ENCODE measurements at regions not wholly inside any gene's neighbourhood (a gene's known extent, or its start where the extent isn't known, plus 50 kb on each side); places are given as distances from the start of the nearest gene placed in this dataset.
"Not testable (repeated sequence)": the region's sequence is repeated elsewhere in the genome, so short reads cannot be mapped to it uniquely, and the experiment has no call there.

DNA sequence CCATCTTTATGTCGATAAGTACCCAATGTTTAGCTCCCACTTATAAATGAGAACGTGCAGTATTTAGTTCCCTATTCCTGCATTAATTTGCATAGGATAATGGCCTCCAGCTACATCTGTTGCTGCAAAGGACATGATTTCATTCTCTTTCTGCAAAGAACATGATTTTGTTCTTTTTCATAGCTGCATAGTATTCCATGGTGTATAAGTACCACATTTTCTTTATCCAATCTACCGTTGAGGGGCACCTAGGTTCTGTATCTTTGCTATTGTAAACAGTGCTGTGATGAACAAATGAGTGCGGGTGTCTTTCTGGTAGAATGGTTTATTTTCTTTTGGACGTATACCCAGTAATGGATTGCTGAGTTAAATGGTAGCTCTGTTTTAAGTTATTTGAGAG is 63.0 kb downstream of the HLX start:
- H3K4me3 ChIP-seq (ENCODE audit: low read length in 2 of 2), result no peak overlapping the region
- DNase-seq (ENCODE audit: low read depth in 6 of 9, low spot score in 9 of 9), result no peak
- no peak overlapping the region for H3K27ac ChIP-seq (ENCODE audit: low read depth in 1 of 2, low read length in 1 of 2)
- no peaks in the 10 kb centered on the region for H3K9me3 ChIP-seq (ENCODE audit: control insufficient read depth in 2 of 2, insufficient read depth in 1 of 2, low read length in 1 of 2)
- whole genome bisulfite sequencing, result 96% methylated on average over 5 of the region's 5 CpGs
- H3K27me3 ChIP-seq (ENCODE audit: control insufficient read depth in 2 of 2, insufficient read depth in 1 of 2, low read length in 1 of 2), result no peaks in the 10 kb centered on the region
- H3K4me1 ChIP-seq (ENCODE audit: control insufficient read depth in 2 of 2, insufficient read depth in 2 of 2, low read length in 2 of 2), result no peaks in the 10 kb centered on the region
- no peaks in the 10 kb centered on the region for H3K36me3 ChIP-seq (ENCODE audit: control insufficient read depth in 2 of 2, insufficient read depth in 2 of 2, low read length in 1 of 2)

DNA sequence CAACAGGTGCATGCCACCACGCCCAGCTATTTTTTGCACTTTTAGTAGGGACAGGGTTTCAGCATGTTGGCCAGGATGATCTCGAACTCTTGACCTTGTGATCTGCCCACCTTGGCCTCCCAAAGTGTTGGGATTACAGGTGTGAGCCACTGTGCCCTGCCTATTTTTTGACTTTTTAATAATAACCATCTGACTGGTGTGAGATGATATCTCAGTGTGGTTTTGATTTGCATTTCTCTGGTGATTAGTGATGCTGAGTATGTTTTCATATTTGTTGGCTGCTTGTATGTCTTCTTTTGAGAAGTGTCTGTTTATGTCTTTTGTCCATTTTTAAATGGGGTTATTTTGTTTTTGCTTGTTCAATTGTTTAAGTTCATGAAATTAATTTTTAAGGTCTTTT is 63.7 kb downstream of the HLX start:
- WGBS, result 92% methylated on average over 2 of the region's 2 CpGs
- not testable (repeated sequence) for H3K9me3 ChIP-seq (ENCODE audit: control insufficient read depth in 2 of 2, insufficient read depth in 1 of 2, low read length in 1 of 2); H3K27ac ChIP-seq (ENCODE audit: low read depth in 1 of 2, low read length in 1 of 2); H3K36me3 ChIP-seq (ENCODE audit: control insufficient read depth in 2 of 2, insufficient read depth in 2 of 2, low read length in 1 of 2); H3K4me1 ChIP-seq (ENCODE audit: control insufficient read depth in 2 of 2, insufficient read depth in 2 of 2, low read length in 2 of 2); DNase-seq (ENCODE audit: low read depth in 6 of 9, low spot score in 9 of 9); H3K4me3 ChIP-seq (ENCODE audit: low read length in 2 of 2); H3K27me3 ChIP-seq (ENCODE audit: control insufficient read depth in 2 of 2, insufficient read depth in 1 of 2, low read length in 1 of 2)

DNA sequence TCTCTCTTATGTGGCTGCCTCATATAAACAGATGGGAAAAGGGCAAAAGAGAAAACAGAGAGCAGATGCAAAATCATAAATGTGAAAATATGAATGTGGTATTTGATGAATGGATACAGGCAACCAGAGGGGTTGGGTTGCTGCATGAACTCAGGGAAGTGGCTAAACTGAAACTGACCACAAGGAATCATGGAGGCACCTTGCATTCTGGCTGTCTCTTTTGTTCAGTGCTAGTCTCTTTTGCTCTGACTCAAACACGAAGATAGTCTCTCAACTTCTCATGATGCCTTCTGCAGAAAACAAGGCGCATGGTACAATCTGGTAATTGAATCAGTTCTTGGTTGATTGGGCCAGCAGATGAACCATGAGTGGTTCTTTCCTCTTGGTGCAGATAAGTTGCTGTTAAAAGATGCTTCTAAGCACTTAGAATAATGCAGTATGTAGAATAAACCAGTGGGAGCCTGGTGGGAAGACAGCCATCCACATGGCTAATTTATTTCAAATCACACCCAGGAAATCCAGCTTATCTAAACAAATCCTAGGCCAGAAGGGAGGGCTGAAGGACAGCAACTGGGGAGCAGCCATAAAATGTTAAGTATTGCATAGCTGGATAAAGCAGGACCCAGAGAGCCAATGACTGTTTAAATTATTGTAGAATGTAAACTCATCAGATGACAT is 64.2 kb downstream of the HLX start:
- Histone ChIP-seq H3K27ac (ENCODE audit: low read depth in 1 of 2, low read length in 1 of 2) (no peak overlapping the region), H3K27me3 (ENCODE audit: control insufficient read depth in 2 of 2, insufficient read depth in 1 of 2, low read length in 1 of 2) (no peaks in the 10 kb centered on the region), H3K36me3 (ENCODE audit: control insufficient read depth in 2 of 2, insufficient read depth in 2 of 2, low read length in 1 of 2) (no peaks in the 10 kb centered on the region), H3K4me1 (ENCODE audit: control insufficient read depth in 2 of 2, insufficient read depth in 2 of 2, low read length in 2 of 2) (no peaks in the 10 kb centered on the region), H3K9me3 (ENCODE audit: control insufficient read depth in 2 of 2, insufficient read depth in 1 of 2, low read length in 1 of 2) (no peaks in the 10 kb centered on the region), H3K4me3 (ENCODE audit: low read length in 2 of 2) (no peak overlapping the region)
- 66% methylated on average over 2 of the region's 2 CpGs for WGBS
- DNase-seq (ENCODE audit: low read depth in 6 of 9, low spot score in 9 of 9), result no peak

DNA sequence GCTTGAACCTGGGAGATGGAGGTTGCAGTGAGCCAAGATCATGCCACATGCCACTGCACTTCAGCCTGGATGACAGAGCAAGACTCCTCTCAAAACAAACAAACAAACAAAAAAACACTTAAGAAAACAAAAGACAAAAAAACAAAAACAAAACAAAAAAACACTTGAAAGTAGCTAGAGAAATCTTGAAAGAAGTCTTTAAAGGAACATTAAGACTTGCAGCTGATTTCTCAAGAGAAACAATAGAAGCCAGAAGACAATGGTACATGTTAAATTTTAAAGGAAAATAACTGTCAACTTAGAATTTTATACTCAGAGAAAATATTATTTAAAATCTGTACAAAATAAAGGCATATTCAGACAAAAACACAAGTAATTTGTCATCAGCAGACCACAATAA is 71.3 kb downstream of the HLX start:
- Histone ChIP-seq H3K27me3 (ENCODE audit: control insufficient read depth in 2 of 2, insufficient read depth in 1 of 2, low read length in 1 of 2) (no peaks in the 10 kb centered on the region), H3K4me3 (ENCODE audit: low read length in 2 of 2) (no peak overlapping the region), H3K36me3 (ENCODE audit: control insufficient read depth in 2 of 2, insufficient read depth in 2 of 2, low read length in 1 of 2) (no peaks in the 10 kb centered on the region), H3K4me1 (ENCODE audit: control insufficient read depth in 2 of 2, insufficient read depth in 2 of 2, low read length in 2 of 2) (no peaks in the 10 kb centered on the region), H3K27ac (ENCODE audit: low read depth in 1 of 2, low read length in 1 of 2) (no peak overlapping the region), H3K9me3 (ENCODE audit: control insufficient read depth in 2 of 2, insufficient read depth in 1 of 2, low read length in 1 of 2) (peaks cover 0 to 5% of the 10 kb centered on the region in 2 donors)
- DNase-seq (ENCODE audit: low read depth in 6 of 9, low spot score in 9 of 9), result no peak

DNA sequence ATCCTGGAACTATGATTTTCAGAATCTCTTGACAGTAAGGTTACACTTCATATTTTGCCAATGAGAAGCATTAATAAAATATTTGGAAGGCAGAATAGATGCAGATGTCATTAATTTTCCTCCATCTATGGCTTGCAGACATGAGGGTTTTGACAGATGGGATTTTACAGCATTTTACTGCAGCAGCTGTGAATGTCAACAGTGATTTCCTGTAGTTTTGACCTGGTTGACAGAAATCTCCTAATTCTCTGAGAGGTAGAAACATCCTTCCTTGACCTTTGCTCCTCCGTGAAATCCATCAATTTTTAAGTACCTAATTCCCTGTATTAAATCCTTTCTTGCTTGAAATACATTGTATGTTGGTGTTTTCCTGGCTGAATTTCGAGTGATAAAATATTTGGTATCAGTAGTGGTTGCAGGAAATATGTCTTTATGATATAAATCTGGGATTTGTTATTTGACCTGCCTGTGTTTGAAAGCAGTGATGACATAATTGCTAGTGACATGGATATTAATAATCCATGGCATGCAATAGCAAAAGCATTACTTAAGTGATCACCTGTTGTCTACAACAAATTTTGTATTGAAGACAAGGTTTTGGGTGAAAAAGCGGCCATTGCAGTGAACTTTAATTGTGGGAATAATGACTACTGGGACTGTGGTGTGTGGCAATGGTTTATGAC is 73.9 kb downstream of the HLX start:
- 40% methylated on average over 3 of the region's 3 CpGs for WGBS
- DNase-seq (ENCODE audit: low read depth in 6 of 9, low spot score in 9 of 9), result no peak
- no peak overlapping the region for H3K4me3 ChIP-seq (ENCODE audit: low read length in 2 of 2)

DNA sequence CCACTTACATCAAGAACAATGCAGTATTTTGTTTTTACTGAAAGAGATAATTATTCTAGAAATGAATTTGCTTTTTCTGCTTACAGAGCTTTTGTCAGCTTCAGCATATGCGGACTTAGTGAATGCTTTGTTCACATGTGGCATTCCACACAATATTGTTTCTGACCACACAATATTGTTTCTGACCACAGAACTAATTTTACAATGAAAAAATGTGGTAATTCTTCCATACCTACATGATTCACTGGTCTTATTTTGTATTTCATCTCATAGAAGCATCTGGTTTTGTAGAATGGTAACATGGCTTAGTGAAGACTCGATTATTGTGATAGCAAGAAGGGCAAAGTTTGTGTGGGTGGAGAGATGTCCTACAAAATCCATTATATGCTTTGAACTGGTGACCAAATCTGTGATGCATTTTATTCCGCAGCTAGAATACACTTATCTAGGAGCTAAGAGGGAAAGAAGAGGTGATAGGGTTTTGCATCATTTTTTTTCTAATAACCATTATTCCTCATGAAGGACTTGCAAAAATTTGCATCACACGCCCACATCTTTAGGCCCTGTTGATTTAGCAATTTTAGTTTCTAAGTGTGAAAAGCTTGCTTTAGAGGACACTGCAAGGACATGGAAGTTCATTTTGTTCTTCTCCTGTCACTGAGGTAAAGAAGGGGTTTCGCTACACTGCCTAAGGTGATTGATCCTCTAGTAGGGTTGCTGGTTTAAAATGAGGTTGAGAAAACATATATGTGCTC is 75.3 kb downstream of the HLX start:
- 89% methylated on average over 5 of the region's 5 CpGs for WGBS
- H3K36me3 ChIP-seq (ENCODE audit: control insufficient read depth in 2 of 2, insufficient read depth in 2 of 2, low read length in 1 of 2), result no peaks in the 10 kb centered on the region
- H3K4me1 ChIP-seq (ENCODE audit: control insufficient read depth in 2 of 2, insufficient read depth in 2 of 2, low read length in 2 of 2), result no peaks in the 10 kb centered on the region
- no peak for DNase-seq (ENCODE audit: low read depth in 6 of 9, low spot score in 9 of 9)
- no peak overlapping the region for H3K4me3 ChIP-seq (ENCODE audit: low read length in 2 of 2)
- no peaks in the 10 kb centered on the region for H3K27me3 ChIP-seq (ENCODE audit: control insufficient read depth in 2 of 2, insufficient read depth in 1 of 2, low read length in 1 of 2)
- H3K27ac ChIP-seq (ENCODE audit: low read depth in 1 of 2, low read length in 1 of 2), result no peak overlapping the region
- peaks cover 0 to 5% of the 10 kb centered on the region in 2 donors for H3K9me3 ChIP-seq (ENCODE audit: control insufficient read depth in 2 of 2, insufficient read depth in 1 of 2, low read length in 1 of 2)

More for the DNA sequence above, 73.9 kb downstream of the HLX start:
- Histone ChIP-seq H3K4me1 (ENCODE audit: control insufficient read depth in 2 of 2, insufficient read depth in 2 of 2, low read length in 2 of 2) (no peaks in the 10 kb centered on the region), H3K27ac (ENCODE audit: low read depth in 1 of 2, low read length in 1 of 2) (no peak overlapping the region), H3K27me3 (ENCODE audit: control insufficient read depth in 2 of 2, insufficient read depth in 1 of 2, low read length in 1 of 2) (no peaks in the 10 kb centered on the region), H3K36me3 (ENCODE audit: control insufficient read depth in 2 of 2, insufficient read depth in 2 of 2, low read length in 1 of 2) (no peaks in the 10 kb centered on the region), H3K9me3 (ENCODE audit: control insufficient read depth in 2 of 2, insufficient read depth in 1 of 2, low read length in 1 of 2) (peaks cover 0 to 5% of the 10 kb centered on the region in 2 donors)

DNA sequence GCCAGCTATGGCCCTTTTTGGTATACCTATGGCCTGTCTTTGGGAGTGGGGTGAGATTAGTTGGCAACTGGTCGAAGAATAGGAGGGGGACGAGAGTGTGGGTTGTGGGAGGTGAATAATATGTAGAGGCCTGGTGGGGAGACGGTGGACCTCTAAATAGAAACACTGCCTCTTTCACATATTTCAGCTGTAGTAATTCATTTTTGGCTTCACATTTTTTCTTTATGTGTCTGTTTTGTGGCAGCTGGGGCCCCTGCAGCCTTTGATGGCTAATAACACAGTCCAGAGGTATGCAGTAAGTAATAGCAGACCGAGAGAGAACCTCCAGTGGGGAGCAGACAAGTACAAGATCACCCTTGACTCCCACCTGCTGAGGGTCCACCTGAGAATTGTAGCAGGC is 75.9 kb downstream of the HLX start:
- Histone ChIP-seq H3K9me3 (ENCODE audit: control insufficient read depth in 2 of 2, insufficient read depth in 1 of 2, low read length in 1 of 2) (peaks cover 0 to 4% of the 10 kb centered on the region in 2 donors), H3K36me3 (ENCODE audit: control insufficient read depth in 2 of 2, insufficient read depth in 2 of 2, low read length in 1 of 2) (no peaks in the 10 kb centered on the region), H3K27ac (ENCODE audit: low read depth in 1 of 2, low read length in 1 of 2) (no peak overlapping the region), H3K4me3 (ENCODE audit: low read length in 2 of 2) (no peak overlapping the region), H3K27me3 (ENCODE audit: control insufficient read depth in 2 of 2, insufficient read depth in 1 of 2, low read length in 1 of 2) (no peaks in the 10 kb centered on the region), H3K4me1 (ENCODE audit: control insufficient read depth in 2 of 2, insufficient read depth in 2 of 2, low read length in 2 of 2) (no peaks in the 10 kb centered on the region)
- WGBS, result 93% methylated on average over 4 of the region's 4 CpGs
- DNase-seq (ENCODE audit: low read depth in 6 of 9, low spot score in 9 of 9), result no peak

DNA sequence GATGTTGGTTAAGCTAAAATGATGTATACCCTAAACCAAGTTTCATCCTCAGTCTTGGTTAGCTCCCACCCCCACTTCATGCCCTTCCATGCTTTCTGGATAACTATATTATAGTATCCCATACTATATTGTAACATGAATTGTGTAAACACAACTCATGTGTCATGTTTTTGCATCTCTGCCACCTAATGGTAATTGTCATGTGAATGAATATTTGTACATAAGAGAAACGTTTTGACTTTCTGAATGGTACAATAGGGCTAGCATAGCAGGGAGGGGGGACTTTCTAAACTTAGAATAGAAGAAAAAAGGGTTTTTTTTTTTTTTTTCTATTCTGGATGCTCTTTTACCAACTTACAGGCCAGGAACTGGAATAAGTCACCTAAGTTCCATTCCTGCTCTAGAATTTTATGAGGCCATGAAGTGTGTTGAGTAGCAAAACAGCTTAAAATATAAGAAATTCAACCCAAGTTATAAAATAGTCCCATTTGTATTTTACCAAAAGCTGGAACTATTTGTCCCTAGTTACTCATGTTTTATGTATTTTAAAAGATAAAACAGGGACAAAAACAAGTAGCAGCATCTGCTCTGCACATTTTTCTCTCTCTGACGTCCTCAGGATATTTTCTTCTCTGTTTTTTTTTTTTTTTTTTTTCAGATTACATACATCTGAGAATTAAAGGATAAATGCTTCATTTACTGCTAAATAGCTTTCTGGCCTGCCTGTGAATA is 77.4 kb downstream of the HLX start:
- 85% methylated on average over 2 of the region's 2 CpGs for WGBS
- Histone ChIP-seq H3K27me3 (ENCODE audit: control insufficient read depth in 2 of 2, insufficient read depth in 1 of 2, low read length in 1 of 2) (no peaks in the 10 kb centered on the region), H3K36me3 (ENCODE audit: control insufficient read depth in 2 of 2, insufficient read depth in 2 of 2, low read length in 1 of 2) (no peaks in the 10 kb centered on the region), H3K27ac (ENCODE audit: low read depth in 1 of 2, low read length in 1 of 2) (no peak overlapping the region), H3K9me3 (ENCODE audit: control insufficient read depth in 2 of 2, insufficient read depth in 1 of 2, low read length in 1 of 2) (no peaks in the 10 kb centered on the region), H3K4me3 (ENCODE audit: low read length in 2 of 2) (no peak overlapping the region), H3K4me1 (ENCODE audit: control insufficient read depth in 2 of 2, insufficient read depth in 2 of 2, low read length in 2 of 2) (no peaks in the 10 kb centered on the region)
- DNase-seq (ENCODE audit: low read depth in 6 of 9, low spot score in 9 of 9), result no peak

DNA sequence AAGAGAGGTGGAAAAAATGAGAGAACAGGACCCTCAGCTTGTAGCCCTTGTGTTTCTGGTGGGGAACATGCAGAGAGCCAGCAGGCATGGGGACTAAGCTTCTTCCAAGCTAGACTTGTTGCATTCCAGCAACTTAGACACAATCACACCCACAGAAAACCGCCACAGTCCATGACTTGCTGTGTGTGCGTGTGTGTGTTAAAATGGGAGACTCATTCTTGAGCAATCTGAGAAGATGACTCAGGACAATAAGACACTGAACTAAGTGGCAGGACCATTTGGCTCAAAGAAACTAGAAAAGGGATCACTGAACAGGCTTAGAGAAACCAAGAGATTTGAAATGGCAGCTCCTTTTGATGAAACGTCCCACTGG is 78.0 kb downstream of the HLX start:
- Histone ChIP-seq H3K9me3 (ENCODE audit: control insufficient read depth in 2 of 2, insufficient read depth in 1 of 2, low read length in 1 of 2) (no peaks in the 10 kb centered on the region), H3K36me3 (ENCODE audit: control insufficient read depth in 2 of 2, insufficient read depth in 2 of 2, low read length in 1 of 2) (no peaks in the 10 kb centered on the region), H3K27ac (ENCODE audit: low read depth in 1 of 2, low read length in 1 of 2) (no peak overlapping the region), H3K27me3 (ENCODE audit: control insufficient read depth in 2 of 2, insufficient read depth in 1 of 2, low read length in 1 of 2) (no peaks in the 10 kb centered on the region), H3K4me1 (ENCODE audit: control insufficient read depth in 2 of 2, insufficient read depth in 2 of 2, low read length in 2 of 2) (no peaks in the 10 kb centered on the region), H3K4me3 (ENCODE audit: low read length in 2 of 2) (no peak overlapping the region)
- WGBS, result 96% methylated on average over 3 of the region's 3 CpGs
- DNase-seq (ENCODE audit: low read depth in 6 of 9, low spot score in 9 of 9), result no peak
